Breast epithelium (tissue), 3 donors: ENCODE measurements at regions not wholly inside any gene's neighbourhood (a gene's known extent, or its start where the extent isn't known, plus 50 kb on each side); places are given as distances from the start of the nearest gene placed in this dataset.

Experiments
- CTCF ChIP-seq, 3 donors: fragments of 450-650 bp; IDR thresholded peaks; one replicate each; pipeline ENCODE4 v1.5.1; 2016 to 2017; ENCODE audit warnings: antibody characterized with exemption in 3 of 3, mild to moderate bottlenecking in 3 of 3, moderate library complexity in 3 of 3
- POLR2A ChIP-seq: fragments of 450-650 bp; IDR thresholded peaks from one replicate; pipeline ENCODE4 v1.6.1; 2016; ENCODE audit warnings: antibody characterized with exemption, mild to moderate bottlenecking, moderate library complexity

- no peak for TF ChIP-seq CTCF (IDR thresholded peaks at IDR 0.05)
- TF ChIP-seq POLR2A, result no peak
These were observed 127.6 kb upstream of the JCAD start for GRCh38 chr10:30187010-30187409.
